ENCODE measurements at regions not wholly inside any gene's neighbourhood (a gene's known extent, or its start where the extent isn't known, plus 50 kb on each side); places are given as distances from the start of the nearest gene placed in this dataset.
"Not testable (repeated sequence)": the region's sequence is repeated elsewhere in the genome, so short reads cannot be mapped to it uniquely, and the experiment has no call there.

DNA sequence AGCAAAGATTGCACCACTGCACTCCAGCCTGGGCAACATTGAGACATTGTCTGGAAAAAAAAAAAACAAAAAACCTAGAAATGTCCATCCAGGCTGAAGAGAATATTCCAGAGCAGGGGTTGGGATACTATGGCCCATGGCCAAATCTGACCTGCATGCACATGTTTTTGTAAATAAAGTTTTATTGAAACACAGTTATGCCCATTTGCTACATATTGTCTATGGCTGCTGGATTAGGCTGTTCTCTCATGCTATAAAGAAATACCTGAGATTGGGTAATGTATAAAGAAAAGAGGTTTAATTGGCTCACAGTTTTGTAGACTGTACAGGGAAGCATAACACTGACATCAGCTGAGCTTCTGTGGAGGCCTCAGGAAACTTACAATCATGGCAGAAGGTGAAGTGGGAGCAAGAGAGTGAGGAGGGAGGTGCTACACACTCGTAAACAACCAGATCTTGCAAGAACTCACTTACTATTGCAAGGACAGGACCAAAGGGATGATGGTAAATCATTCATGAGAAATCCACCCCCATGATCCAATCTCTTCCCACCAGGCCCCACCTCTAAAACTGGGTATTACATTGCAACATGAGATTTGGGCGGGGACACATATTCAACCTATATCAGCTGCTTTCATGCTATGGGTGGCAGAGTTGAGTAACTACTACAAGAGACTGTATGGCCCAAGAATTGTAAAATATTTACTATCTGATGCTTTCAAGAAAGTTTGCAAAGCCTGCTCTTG is 137.8 kb upstream of the ROPN1B start:
- DNase-seq = not testable (repeated sequence)

DNA sequence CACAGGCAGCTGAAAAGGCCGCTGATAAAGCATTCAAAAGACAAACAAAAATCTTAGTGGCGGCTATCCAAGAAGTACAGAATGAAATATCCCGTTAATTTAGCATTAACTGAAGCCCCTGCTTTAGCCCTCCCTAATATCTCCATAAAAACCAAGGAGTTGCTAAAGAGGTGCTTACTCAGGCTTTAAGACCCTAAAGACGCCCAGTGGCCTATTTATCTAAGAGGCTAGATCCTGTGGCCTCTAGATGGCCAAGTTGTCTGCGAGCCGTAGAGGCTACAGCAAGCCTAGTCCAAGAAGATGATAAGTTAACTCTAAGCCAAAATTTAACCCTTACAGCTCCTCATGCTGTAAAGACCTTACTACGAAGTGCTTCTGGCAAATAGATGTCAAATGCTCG is 133.4 kb upstream of the ROPN1B start:
- not testable (repeated sequence) for DNase-seq

DNA sequence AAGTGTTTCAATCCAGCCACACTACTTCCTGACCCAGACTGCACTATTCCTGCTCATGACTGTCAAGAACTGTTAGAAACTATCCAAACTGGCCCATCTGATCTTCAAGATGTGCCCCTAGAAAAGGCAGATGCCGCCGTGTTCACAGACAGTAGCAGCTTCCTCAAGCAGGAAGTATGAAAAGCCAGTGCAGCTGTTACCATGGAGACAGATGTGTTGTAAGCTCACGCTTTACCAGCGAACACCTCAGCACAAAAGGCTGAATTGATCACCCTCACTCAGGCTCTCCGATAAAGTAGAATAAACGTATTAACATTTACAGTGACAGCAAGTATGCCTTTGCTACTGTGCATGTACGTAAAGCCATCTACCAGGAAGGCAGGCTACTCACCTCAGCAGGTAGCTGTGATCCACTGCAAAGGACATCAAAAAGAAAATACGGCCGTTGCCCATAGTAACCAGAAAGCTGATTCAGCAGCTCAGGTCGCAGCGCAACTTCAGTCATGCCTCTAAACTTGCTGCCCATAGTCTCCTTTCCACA is 132.9 kb upstream of the ROPN1B start:
- not testable (repeated sequence) for DNase-seq

DNA sequence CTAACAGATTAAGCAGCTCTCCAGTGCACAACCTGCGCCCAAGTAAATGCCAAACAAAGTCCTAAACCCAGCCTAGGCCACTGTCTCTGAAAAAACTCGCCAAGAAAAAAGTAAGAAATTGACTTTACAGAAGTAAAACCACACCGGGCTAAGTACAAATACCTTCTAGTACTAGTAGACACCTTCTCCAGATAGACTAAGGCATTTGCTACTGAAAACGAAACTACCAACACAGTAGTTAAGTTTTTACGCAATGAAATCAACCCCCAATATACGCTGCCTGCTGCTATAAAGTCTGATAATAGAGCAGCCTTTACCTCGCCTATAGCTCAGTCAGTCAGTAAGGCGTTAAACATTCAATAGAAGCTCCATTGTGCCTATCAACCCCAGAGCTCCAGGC is 132.2 kb upstream of the ROPN1B start:
- not testable (repeated sequence) for DNase-seq

DNA sequence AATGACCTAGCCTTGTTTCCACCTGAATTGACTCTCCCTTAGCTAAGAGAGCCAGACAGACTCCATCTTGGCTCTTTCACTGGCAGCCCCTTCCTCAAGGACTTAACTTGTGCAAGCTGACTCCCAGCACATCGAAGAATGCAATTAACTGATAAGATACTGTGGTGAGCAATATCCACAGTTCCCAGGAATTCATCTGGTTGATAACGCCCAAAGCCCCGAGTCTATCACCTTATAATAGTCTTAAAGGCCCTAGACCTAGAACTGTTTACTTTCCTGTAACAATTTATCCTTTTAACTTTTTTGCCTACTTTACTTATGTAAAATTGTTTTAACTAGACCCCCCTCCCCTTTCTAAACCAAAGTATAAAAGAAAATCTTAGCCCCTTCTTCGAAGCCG is 130.1 kb upstream of the ROPN1B start:
- not testable (repeated sequence) for DNase-seq

DNA sequence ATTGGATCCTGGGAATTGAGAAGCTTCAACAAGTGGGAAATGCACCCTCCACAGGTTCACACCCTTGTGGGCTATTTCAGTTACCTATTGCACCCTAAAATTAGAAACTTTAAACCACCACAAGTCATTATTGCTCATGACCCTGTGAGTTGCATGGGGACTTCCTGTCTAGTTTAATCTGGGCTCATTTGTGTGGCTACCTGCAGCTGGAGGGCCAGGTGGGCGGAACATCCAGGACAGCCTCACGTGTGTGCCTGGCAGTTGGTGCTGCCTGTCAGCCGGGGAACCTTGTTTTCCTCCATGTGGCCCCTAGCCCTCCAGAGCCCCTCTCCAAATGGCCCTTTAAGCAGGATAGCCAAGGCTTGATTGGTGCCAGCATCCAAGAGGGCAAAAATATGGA is 128.5 kb upstream of the ROPN1B start:
- not testable (repeated sequence) for DNase-seq

DNA sequence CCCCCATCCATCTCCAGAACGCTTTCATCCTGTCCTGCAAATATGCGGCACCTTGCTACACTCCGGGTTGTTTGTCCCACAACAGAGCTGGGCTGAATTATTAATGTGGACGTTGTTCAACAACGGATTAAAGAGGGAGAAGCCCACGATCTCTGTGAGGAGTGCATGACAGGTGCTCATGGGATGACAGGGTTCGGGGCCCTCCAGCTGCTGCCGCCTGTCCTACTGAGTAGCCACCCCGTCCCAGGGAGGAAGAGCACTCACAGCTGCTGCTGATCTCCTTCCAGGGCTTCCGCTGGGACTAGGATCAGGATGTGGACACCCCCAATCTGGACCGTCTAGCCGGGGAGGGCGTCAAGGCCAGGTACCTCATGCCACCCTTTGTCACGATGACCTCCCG is 121.0 kb upstream of the ROPN1B start:
- DNase-seq = not testable (repeated sequence)

DNA sequence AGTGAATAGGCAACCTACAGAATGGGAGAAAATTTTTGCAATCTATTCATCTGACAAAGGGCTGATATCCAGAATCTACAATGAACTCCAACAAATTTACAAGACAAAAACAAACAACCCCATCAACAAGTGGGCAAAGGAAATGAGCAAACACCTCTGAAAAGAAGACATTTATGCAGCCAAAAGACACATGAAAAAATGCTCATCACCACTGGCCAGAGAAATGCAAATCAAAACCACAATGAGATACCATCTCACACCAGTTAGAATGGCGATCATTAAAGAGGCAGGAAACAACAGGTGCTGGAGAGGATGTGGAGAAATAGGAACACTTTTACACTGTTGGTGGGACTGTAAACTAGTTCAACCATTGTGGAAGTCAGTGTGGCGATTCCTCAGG is 114.0 kb upstream of the ROPN1B start:
- not testable (repeated sequence) for DNase-seq

DNA sequence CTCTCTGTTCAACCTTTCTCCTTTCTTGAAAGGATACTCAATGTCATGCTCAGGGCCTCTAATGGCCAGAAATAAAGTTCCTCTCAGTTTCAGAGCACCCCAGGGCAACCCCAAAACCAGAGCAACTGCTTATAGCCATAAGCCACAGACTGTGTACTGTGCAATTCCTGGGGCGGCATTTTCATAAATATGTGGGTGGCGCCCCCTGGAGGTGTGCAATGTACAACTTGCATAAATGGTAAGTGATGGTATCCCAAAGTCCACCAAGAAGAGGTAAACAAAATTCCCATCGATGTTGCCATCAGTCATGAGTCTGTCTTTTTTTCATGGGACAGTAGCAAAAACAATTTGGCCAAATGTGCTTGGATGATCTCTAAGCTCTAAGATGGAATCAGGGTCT is 108.4 kb upstream of the ROPN1B start:
- not testable (repeated sequence) for DNase-seq

DNA sequence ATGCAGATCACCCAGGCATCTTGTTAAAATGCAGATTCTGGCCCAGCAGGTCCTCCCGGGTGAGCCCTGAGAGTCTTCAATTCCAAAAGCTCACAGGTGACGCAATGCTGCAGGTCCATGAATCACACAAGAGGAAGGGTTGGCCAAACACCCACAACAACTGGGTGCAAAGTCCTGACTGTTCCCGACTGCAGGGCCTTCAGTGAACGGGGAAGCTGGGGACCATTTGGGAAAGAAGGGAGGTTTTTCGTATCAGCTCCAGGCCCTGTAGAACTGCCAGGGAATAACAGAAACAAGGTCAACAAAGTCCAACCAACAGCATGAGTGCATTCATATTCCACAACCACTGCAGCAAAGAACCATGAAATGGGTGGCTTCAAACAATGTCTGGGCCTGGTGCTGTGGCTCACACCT is 106.1 kb upstream of the ROPN1B start:
- DNase-seq = not testable (repeated sequence)

DNA sequence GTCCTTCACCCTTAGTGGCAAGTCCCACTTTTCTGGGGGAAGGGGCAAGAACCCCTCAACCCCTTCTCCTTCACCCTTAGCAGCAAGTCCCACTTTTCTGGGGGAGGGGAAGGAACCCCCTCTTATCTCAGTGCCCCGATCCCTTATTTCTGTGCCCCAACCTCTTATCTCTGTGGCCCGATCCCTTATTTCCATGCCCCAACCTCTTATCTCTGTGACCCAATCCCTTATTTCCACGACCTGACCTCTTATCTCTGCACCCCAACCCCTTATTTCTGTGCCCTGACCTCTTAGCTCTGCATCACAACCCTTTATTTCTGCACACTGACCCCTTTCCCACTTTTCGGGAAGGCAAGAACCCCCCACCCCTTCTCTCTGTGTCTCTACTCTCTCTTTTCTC is 104.4 kb upstream of the ROPN1B start:
- DNase-seq = not testable (repeated sequence)

DNA sequence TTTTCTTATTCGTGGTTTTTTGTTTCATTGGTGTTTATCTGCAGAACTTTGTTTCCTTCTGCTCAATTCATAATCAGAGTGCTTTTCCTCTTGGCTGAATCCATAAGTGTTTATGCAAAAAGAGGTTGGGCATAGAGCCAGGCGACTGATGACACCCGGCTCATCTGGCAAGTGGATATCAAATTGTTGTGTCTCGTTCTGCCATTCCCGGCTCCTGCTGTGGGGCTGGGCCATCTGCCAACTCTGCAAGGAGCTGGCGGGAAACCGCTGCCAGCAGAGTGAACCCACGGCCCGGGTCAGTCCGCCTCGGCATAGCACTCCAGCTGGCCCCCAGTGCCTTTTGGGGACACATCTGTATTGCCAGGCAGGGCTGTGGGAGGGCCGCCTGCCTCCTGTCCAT is 83.0 kb upstream of the ROPN1B start:
- DNase-seq = peak; percentile 84

DNA sequence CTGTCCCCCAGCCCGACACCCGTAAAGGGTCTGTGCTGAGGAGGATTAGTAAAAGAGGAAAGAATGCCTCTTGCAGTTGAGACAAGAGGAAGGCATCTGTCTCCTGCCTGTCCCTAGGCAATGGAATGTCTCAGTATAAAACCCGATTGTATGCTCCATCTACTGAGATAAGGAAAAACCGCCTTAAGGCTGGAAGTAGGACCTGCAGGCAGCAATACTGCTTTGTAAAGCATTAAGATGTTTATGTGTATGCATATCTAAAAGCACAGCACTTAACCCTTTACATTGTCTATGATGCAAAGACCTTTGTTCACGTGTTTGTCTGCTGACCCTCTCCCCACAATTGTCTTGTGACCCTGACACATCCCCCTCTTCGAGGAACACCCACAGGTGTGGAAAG is 69.8 kb upstream of the ROPN1B start:
- DNase-seq = not testable (repeated sequence)

DNA sequence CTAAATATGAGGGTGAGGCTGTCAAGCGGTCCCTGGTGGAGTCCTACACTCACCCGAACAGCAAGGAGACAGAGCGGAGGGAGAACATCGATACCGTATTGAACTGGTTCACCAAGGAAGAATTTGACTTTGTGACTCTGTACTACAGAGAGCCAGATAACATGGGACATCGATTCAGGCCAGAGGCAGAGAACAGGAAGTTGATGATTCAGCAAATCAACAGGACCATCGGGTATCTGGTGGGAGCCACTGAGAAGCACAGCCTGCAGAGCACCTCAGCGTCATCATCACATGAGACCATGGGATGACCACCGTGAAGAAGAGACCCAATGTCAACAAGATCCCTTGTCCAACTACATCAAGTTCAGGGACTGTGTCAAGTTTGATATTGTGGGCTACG is 67.5 kb upstream of the ROPN1B start:
- DNase-seq = not testable (repeated sequence)

DNA sequence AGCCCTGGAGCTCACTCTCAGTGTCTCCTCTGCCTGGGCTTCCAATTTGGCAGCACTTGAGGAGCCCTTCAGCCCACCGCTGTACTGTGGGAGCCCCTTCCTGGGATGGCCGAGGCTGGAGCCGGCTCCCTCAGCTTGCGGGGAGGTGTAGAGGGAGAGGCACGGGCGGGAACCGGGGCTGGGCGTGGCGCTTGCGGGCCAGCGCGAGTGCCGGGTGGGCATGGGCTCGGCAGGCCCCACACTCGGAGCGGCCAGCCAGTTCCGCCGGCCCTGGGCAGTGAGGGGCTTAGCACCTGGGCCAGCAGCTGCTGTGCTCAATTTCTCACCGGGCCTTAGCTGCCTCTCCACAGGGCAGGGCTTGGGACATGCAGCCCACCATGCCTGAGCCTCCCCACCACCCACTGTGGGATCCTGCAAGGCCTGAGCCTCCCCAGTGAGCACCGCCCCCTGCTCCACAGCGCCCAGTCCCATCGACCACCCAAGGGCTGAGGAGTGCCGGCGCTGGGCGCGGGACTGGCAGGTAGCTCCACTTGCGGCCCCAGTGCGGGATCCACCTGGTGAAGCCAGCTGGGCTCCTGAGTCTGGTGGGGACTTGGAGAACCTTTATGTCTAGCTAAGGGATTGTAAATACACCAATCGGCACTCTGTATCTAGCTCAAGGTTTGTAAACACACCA is 65.1 kb upstream of the ROPN1B start:
- not testable (repeated sequence) for DNase-seq

DNA sequence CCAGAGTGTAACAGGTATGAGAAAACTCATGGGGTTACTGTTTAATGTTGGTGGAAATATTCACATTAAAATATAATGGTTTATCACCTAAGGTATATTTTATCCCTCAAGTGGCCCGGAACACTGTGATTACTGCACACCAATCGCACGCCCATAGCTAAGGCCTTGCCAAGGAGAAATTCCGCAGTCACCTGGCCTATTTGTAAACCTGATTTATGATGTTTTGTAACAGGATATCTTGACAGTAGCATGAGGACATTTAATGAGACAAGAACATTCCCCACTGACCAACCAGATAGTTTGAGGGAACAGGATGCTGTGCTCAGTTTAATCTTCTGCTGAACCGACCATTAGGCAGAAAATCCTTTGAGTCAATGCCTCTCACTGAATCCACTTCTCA is 61.7 kb upstream of the ROPN1B start:
- DNase-seq = peak; percentile 40

DNA sequence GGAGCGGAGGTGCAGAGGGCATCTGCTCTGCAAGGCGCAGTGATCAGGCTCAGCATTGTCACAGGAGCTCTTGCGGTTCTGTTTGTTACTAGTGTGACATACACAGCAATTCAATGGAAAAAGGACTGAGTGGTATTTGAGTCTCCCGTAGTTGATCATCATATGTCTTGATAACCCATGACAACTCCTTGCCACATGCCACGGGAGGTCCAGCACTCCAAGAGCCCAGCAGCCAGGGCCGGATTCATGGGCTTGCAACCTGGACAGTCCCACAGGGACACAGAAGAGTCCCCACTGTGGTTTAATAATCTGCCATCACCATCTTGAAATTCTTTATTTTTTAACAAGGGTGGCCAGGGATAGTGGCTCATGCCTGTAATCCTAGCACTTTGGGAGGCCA is 58.1 kb upstream of the ROPN1B start:
- not testable (repeated sequence) for DNase-seq

DNA sequence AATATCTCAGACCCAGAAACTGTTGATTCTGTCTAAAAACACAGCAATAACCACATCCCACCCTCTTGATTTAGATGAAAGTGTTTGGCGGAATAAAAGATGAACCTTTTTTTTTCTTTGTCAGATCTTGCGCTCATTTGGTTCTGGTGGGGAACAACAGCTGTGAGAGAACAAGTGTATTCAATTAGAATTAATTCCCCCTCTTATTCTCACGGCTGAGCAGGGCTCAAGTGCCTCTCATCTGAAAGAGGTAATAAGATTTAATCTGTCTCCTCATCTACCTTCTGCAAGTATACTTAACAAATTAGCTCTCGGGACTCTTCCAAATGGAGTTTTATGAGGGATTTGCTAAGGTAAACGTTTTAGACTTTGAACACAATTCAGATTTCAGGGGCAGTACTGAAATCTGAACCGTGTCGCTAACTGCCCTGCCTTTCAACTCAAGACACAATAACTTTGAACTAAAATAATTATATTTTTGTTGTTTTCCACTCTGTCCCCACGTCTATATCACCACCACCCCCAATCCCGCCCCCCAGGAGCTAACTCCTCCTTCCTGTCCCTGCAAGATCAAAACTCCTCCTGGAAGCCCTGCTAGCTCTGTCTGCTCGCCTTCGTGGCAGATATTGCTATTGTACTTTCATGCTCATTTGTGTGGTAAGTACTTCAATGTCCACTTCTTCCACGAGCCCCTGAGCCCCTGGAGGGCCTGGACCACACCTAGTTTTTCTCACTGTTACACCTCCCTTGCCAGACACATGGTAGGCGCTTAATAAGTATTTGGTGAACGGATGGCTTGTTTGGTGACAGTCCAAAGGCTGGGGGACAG is 54.2 kb upstream of the ROPN1B start:
- DNase-seq = peak; percentile 2

DNA sequence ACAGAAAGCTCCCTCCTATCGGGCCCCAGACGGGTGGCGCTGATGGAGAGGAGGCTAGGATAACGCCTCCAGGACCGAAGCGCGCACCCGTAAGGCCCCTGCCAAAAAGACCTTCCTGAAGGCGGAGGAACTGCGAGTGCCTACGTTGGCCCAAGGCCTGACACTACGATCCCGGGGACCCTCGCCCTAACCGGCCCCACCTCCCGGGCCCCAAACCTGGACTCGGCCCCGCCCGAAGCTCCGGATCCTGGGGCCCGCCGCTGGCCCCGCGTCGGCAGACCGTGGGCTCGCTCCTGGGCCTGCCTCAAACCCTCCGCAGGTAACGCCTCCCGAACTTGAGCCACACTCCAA is 53.6 kb upstream of the ROPN1B start:
- not testable (repeated sequence) for DNase-seq

DNA sequence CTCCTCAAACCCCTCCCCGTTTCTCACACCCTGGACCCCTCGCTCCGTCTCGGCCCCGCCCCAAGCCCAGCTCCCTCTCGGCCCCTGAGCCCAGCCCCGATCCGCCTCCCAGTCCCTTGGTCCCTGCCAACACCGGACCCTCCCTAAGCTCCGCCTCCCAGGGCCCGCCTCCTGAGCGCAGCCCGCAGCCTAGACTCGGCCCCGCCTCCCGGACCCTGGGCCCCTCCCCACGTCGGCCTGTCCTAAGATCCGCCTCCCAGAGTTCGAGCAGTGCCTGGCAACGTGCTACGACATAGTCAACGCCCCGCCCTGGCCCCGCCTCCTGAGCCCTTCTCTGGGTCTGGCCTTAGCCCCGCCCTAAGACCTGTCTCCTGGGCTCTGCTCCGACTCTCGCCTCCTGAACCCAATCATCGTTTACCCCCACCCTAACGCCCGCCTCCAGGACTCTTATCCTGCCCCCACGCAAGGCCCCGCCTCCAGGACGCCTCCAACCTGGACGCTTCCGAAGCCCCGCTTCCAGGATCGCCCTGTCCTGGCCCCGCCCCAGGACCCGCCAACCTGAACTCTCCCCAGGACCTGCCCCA is 53.1 kb upstream of the ROPN1B start:
- DNase-seq = peak; percentile 95

DNA sequence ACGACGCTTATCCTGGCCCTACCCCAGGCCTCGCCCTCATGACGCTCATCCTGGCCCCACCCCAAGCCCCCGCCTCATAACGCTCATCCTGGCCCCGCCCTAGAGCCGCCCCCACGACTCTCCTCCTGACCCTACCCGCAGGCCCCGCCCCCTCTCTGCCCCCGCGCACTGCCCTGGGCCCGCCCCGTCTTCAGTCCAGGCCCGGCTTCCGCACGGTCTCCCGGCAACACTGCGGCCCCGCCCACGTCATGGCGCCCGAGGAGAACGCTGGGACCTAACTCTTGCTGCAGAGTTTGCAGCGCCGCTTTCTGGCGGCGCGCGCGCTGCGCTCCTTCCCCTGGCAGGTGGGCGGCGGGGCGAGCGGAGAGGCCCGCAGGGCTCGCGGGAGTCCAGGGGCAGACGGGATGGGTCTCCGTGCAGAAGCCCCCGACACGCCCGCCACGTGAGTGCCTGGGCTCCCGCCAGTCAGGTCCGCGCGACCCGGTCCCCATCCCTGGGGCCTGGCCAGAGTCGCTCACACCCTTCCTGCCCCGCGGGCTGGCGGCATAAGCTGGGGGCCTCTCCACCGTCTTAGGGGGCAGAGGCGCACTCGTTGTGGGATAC is 52.5 kb upstream of the ROPN1B start:
- DNase-seq = peak; percentile 79

DNA sequence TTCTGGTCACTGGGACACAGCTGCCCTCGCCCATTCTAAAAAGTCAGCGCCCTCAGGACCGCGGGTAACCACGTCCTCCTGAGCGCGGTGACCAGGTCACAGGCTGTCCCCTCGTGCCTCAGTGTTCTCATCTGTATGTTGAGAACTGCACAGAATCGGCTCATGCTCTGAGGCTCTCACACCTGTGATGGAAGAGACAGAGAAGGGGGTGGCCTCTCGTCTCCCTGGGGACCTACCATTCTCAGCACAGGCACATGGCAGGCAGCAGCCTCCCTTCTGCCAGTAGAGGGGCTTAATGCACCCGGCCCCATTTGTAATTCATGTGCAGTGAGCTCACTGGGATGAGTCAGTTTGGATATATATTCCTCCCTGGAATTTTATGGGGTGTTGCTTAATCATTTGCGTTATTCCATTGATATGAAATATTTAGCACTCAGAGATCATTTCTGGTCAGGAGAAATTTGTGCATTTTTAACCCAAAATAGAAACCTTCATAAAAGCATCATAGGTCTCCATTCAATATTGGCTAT is 51.9 kb upstream of the ROPN1B start:
- not testable (repeated sequence) for DNase-seq
